ENCODE measurements at regions not wholly inside any gene's neighbourhood (a gene's known extent, or its start where the extent isn't known, plus 50 kb on each side); places are given as distances from the start of the nearest gene placed in this dataset.
"Not testable (repeated sequence)": the region's sequence is repeated elsewhere in the genome, so short reads cannot be mapped to it uniquely, and the experiment has no call there.

GRCh38 chr15:21262851-21263425 lies 177.4 kb downstream of the POTEB3 start:
- DNase-seq (ENCODE audit: low read depth in 2 of 2, low spot score in 1 of 2): no peak

- no peak for DNase-seq (ENCODE audit: low read depth in 2 of 2, low spot score in 1 of 2)
Measured at GRCh38 chr15:21261965-21262850, 178.1 kb downstream of the POTEB3 start.

- DNase-seq (ENCODE audit: low read depth in 2 of 2, low spot score in 1 of 2): no peak
Measured at GRCh38 chr15:21261396-21261964, 178.8 kb downstream of the POTEB3 start.

GRCh38 chr15:21260966-21261395 lies 179.3 kb downstream of the POTEB3 start:
- DNase-seq (ENCODE audit: low read depth in 2 of 2, low spot score in 1 of 2): no peak

- DNase-seq (ENCODE audit: low read depth in 2 of 2, low spot score in 1 of 2): not testable (repeated sequence)
Measured at GRCh38 chr15:21258635-21259034, 181.7 kb downstream of the POTEB3 start.

- DNase-seq (ENCODE audit: low read depth in 2 of 2, low spot score in 1 of 2): not testable (repeated sequence)
Measured at GRCh38 chr15:21249508-21250019, 190.7 kb downstream of the POTEB3 start.

Measured in stimulated activated CD8-positive, alpha-beta memory T cell treated with anti-CD3 and anti-CD28 coated beads, Interleukin-4, amount 100 ng/mL, for 1 hour (primary cell).